ENCODE measurements at regions not wholly inside any gene's neighbourhood (a gene's known extent, or its start where the extent isn't known, plus 50 kb on each side); places are given as distances from the start of the nearest gene placed in this dataset.
A peak's percentile ranks its signal among the peaks of the same experiment; 100 is the strongest.

DNA sequence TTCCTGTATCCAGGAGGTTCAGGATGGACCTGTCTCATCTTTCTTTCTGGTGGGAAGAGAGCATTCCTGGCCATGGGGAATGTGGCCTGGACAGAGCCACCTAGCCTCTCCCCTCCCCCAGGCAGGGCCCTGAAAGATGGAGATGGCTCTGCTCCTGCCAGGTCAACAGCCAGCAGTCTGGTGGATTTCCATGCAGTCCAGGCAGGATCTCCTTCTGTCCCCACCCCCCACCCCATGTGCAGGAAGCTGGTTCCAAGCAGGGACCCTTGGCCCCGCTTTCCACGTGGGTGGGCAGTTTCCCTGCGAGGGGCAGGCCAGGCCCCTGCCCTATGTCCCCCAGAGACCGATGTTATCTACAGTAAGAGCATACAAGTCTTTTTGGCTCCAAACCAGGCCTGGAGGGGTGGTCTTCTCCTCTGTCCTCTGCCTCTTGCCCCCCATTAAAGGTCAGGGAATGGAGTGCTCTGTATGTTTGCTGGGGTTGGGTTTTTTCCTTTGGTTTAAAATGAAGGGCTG, 240.5 kb downstream of the SEC14L1 start (continued):
- TF ChIP-seq, protein P1, sequence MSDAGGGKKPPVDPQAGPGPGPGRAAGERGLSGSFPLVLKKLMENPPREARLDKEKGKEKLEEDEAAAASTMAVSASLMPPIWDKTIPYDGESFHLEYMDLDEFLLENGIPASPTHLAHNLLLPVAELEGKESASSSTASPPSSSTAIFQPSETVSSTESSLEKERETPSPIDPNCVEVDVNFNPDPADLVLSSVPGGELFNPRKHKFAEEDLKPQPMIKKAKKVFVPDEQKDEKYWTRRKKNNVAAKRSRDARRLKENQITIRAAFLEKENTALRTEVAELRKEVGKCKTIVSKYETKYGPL (CRISPR knock-in tag; IDR thresholded peaks at IDR 0.05), result no peak
- TF ChIP-seq ZSCAN22 (CRISPR knock-in tag; IDR thresholded peaks at IDR 0.05), result 0 out of 2 replicates have a peak, but pooled peaks have one; percentile 5
- TF ChIP-seq, protein P2, sequence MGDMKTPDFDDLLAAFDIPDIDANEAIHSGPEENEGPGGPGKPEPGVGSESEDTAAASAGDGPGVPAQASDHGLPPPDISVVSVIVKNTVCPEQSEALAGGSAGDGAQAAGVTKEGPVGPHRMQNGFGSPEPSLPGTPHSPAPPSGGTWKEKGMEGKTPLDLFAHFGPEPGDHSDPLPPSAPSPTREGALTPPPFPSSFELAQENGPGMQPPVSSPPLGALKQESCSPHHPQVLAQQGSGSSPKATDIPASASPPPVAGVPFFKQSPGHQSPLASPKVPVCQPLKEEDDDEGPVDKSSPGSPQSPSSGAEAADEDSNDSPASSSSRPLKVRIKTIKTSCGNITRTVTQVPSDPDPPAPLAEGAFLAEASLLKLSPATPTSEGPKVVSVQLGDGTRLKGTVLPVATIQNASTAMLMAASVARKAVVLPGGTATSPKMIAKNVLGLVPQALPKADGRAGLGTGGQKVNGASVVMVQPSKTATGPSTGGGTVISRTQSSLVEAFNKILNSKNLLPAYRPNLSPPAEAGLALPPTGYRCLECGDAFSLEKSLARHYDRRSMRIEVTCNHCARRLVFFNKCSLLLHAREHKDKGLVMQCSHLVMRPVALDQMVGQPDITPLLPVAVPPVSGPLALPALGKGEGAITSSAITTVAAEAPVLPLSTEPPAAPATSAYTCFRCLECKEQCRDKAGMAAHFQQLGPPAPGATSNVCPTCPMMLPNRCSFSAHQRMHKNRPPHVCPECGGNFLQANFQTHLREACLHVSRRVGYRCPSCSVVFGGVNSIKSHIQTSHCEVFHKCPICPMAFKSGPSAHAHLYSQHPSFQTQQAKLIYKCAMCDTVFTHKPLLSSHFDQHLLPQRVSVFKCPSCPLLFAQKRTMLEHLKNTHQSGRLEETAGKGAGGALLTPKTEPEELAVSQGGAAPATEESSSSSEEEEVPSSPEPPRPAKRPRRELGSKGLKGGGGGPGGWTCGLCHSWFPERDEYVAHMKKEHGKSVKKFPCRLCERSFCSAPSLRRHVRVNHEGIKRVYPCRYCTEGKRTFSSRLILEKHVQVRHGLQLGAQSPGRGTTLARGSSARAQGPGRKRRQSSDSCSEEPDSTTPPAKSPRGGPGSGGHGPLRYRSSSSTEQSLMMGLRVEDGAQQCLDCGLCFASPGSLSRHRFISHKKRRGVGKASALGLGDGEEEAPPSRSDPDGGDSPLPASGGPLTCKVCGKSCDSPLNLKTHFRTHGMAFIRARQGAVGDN (CRISPR knock-in tag; IDR thresholded peaks at IDR 0.05), result peak; percentile 69
- TF ChIP-seq, protein P3, sequence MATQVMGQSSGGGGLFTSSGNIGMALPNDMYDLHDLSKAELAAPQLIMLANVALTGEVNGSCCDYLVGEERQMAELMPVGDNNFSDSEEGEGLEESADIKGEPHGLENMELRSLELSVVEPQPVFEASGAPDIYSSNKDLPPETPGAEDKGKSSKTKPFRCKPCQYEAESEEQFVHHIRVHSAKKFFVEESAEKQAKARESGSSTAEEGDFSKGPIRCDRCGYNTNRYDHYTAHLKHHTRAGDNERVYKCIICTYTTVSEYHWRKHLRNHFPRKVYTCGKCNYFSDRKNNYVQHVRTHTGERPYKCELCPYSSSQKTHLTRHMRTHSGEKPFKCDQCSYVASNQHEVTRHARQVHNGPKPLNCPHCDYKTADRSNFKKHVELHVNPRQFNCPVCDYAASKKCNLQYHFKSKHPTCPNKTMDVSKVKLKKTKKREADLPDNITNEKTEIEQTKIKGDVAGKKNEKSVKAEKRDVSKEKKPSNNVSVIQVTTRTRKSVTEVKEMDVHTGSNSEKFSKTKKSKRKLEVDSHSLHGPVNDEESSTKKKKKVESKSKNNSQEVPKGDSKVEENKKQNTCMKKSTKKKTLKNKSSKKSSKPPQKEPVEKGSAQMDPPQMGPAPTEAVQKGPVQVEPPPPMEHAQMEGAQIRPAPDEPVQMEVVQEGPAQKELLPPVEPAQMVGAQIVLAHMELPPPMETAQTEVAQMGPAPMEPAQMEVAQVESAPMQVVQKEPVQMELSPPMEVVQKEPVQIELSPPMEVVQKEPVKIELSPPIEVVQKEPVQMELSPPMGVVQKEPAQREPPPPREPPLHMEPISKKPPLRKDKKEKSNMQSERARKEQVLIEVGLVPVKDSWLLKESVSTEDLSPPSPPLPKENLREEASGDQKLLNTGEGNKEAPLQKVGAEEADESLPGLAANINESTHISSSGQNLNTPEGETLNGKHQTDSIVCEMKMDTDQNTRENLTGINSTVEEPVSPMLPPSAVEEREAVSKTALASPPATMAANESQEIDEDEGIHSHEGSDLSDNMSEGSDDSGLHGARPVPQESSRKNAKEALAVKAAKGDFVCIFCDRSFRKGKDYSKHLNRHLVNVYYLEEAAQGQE (IDR thresholded peaks at IDR 0.05; ENCODE audit: borderline replicate concordance in 1 of 2, low read depth in 1 of 2, low read length in 2 of 2), result no peak
- TF ChIP-seq, protein P4, sequence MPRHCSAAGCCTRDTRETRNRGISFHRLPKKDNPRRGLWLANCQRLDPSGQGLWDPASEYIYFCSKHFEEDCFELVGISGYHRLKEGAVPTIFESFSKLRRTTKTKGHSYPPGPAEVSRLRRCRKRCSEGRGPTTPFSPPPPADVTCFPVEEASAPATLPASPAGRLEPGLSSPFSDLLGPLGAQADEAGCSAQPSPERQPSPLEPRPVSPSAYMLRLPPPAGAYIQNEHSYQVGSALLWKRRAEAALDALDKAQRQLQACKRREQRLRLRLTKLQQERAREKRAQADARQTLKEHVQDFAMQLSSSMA (CRISPR knock-in tag; IDR thresholded peaks at IDR 0.05), result 0 out of 2 replicates have a peak, but pooled peaks have one; percentile 33
- 0 out of 2 replicates have a peak, but pooled peaks have one; percentile 18 for TF ChIP-seq ZBTB38 (CRISPR knock-in tag; IDR thresholded peaks at IDR 0.05)
- no peak for TF ChIP-seq KDM1A (CRISPR knock-in tag; IDR thresholded peaks at IDR 0.05)
- TF ChIP-seq ZZZ3 (CRISPR knock-in tag; IDR thresholded peaks at IDR 0.05; ENCODE audit: borderline replicate concordance), result no peak

Data from HepG2 (cell line).